SK-N-SH (cell line): ENCODE measurements at regions not wholly inside any gene's neighbourhood (a gene's known extent, or its start where the extent isn't known, plus 50 kb on each side); places are given as distances from the start of the nearest gene placed in this dataset.

Experiments used
- CTCF ChIA-PET: fragments of 300-600, 350-600 bp; formaldehyde crosslinking; extraction: SDS; loops from one replicate; lab custom pipeline; 2021; lab: Yijun Ruan, JAX
- POLR2A ChIA-PET: fragments of 350-600 bp; sonication (Branson Sonifier 250); formaldehyde crosslinking; extraction: SDS; loops from one replicate; lab custom pipeline; 2020; ENCODE audit warnings: antibody characterized with exemption, inconsistent platforms; lab: Yijun Ruan, JAX
- DNase-seq: peaks from one replicate; pipeline ENCODE4 v3.0.0; 2012
- H2AFZ ChIP-seq: fragments of 200-600 bp; sonication (generic); 2 replicates; pipeline ENCODE4 v1.8.1; 2016; ENCODE audit warnings: antibody characterized with exemption, mild to moderate bottlenecking, low read depth
- H3F3A ChIP-seq: fragments of 200-600 bp; sonication (generic); replicated peaks from 2 replicates; pipeline ENCODE3; 2016; ENCODE audit warnings: antibody characterized with exemption, mild to moderate bottlenecking; ENCODE audit not compliant: insufficient read depth
- H3K27ac ChIP-seq, 2 experiments: fragments of 200-500 bp in 1 of 2; fragments of 200-600 bp in 1 of 2; sonication (Bioruptor generic) in 1 of 2; sonication (generic), shearing (Covaris generic) in 1 of 2; 2 replicates each; pipeline versions ENCODE4 v1.5.1 to v1.6.1; 2014 to 2016; ENCODE audit warnings: low read depth in 2 of 2, inconsistent platforms in 1 of 2, low read length in 1 of 2, mild to moderate bottlenecking in 1 of 2, mixed read lengths in 1 of 2
- H3K27me3 ChIP-seq: fragments of 200-600 bp; sonication (generic), shearing (Covaris generic); 2 replicates; pipeline ENCODE4 v1.6.1; 2016; ENCODE audit warnings: mixed run types; ENCODE audit not compliant: insufficient read depth
- H3K36me3 ChIP-seq, 2 experiments: fragments of 200-500 bp in 1 of 2; fragments of 200-600 bp in 1 of 2; sonication (Bioruptor generic) in 1 of 2; sonication (generic) in 1 of 2; replicated peaks in 1 of 2; 2 replicates each; pipeline versions ENCODE3 to v1.5.1; 2014 to 2016; ENCODE audit warnings: low read length in 1 of 2, mild to moderate bottlenecking in 1 of 2; ENCODE audit not compliant: insufficient read depth in 2 of 2, control insufficient read depth in 1 of 2
- H3K4me1 ChIP-seq, 2 experiments: fragments of 200-500 bp in 1 of 2; fragments of 200-600 bp in 1 of 2; sonication (Bioruptor generic) in 1 of 2; sonication (generic), shearing (Covaris generic) in 1 of 2; 2 replicates each; pipeline versions ENCODE4 v1.5.1 to v1.6.1; 2014 to 2016; ENCODE audit warnings: low read depth in 1 of 2, low read length in 1 of 2, mixed run types in 1 of 2; ENCODE audit not compliant: insufficient read depth in 2 of 2, control insufficient read depth in 1 of 2
- H3K4me2 ChIP-seq: fragments of 200-600 bp; sonication (generic), shearing (Covaris generic); 2 replicates; pipeline ENCODE4 v1.6.1; 2017; ENCODE audit warnings: mixed run types
- H3K4me3 ChIP-seq, 2 experiments: fragments of 200-500 bp in 1 of 2; fragments of 200-600 bp in 1 of 2; sonication (Bioruptor generic) in 1 of 2; sonication (generic), shearing (Covaris generic) in 1 of 2; 2 replicates each; pipeline versions ENCODE4 v1.5.1 to v1.8.1; 2014 to 2016; ENCODE audit warnings: low read depth in 2 of 2, inconsistent platforms in 1 of 2, low read length in 1 of 2, mild to moderate bottlenecking in 1 of 2, mixed read lengths in 1 of 2, moderate library complexity in 1 of 2
- H3K79me2 ChIP-seq: fragments of 200-600 bp; sonication (generic); 2 replicates; pipeline ENCODE4 v1.8.1; 2017; ENCODE audit warnings: mild to moderate bottlenecking; ENCODE audit not compliant: insufficient read depth
- H3K9ac ChIP-seq: fragments of 200-600 bp; sonication (generic); 2 replicates; pipeline ENCODE4 v1.6.1; 2017; ENCODE audit warnings: mixed run types
- H3K9me2 ChIP-seq: fragments of 200-600 bp; sonication (generic); 2 replicates; pipeline ENCODE4 v1.6.1; 2017; ENCODE audit warnings: mixed run types
- H3K9me3 ChIP-seq: fragments of 200-600 bp; sonication (generic); 2 replicates; pipeline ENCODE4 v1.6.1; 2017; ENCODE audit warnings: mixed run types, mild to moderate bottlenecking, moderate library complexity
- H4K20me1 ChIP-seq: fragments of 200-600 bp; sonication (generic); 2 replicates; pipeline ENCODE4 v1.6.1; 2017; ENCODE audit warnings: mild to moderate bottlenecking, mixed run types; ENCODE audit not compliant: insufficient read depth
- CHD2 ChIP-seq: fragments of 150-350 bp; IDR thresholded peaks from 2 replicates; pipeline ENCODE4 v1.6.1; 2018; ENCODE audit warnings: low read length; ENCODE audit not compliant: partially characterized antibody
- ELF1 ChIP-seq: IDR thresholded peaks from 2 replicates; pipeline ENCODE4 v1.4.0; 2012
- FOSL2 ChIP-seq: IDR thresholded peaks from 2 replicates; pipeline ENCODE4 v1.4.0; 2012; ENCODE audit warnings: low read depth, mild to moderate bottlenecking, moderate library complexity, borderline replicate concordance
- FOXM1 ChIP-seq: IDR thresholded peaks from 2 replicates; pipeline ENCODE4 v1.4.0; 2012; ENCODE audit warnings: low read depth, mild to moderate bottlenecking
- GABPA ChIP-seq: IDR thresholded peaks from 2 replicates; pipeline ENCODE4 v1.4.0; 2012; ENCODE audit warnings: low read depth, mild to moderate bottlenecking
- GATA2 ChIP-seq: sonication (generic); formaldehyde crosslinking; IDR thresholded peaks from 2 replicates; pipeline ENCODE4 v1.5.0; 2020; ENCODE audit warnings: mild to moderate bottlenecking, missing genetic modification reagents
- MAX ChIP-seq: IDR thresholded peaks from 2 replicates; pipeline ENCODE4 v1.4.0; 2012; ENCODE audit warnings: low read depth
- MEF2A ChIP-seq: IDR thresholded peaks from 2 replicates; pipeline ENCODE4 v1.4.0; 2012; ENCODE audit warnings: low read depth, borderline replicate concordance
- NFIC ChIP-seq: IDR thresholded peaks from 2 replicates; pipeline ENCODE4 v1.4.0; 2012; ENCODE audit warnings: borderline replicate concordance
- NRF1 ChIP-seq: IDR thresholded peaks from 2 replicates; pipeline ENCODE4 v1.6.1; 2012; ENCODE audit warnings: low read depth, mild to moderate bottlenecking, low read length
- RCOR1 ChIP-seq: fragments of 150-350 bp; IDR thresholded peaks from 2 replicates; pipeline ENCODE4 v1.6.1; 2017; ENCODE audit warnings: antibody characterized with exemption, low read length
- RXRA ChIP-seq: IDR thresholded peaks from 2 replicates; pipeline ENCODE4 v1.4.0; 2012; ENCODE audit warnings: low read depth, mild to moderate bottlenecking, borderline replicate concordance
- SIN3A ChIP-seq: IDR thresholded peaks from 2 replicates; pipeline ENCODE4 v1.6.1; 2012; ENCODE audit warnings: low read depth, mild to moderate bottlenecking, low read length, moderate library complexity, borderline replicate concordance
- SMC3 ChIP-seq: IDR thresholded peaks from 2 replicates; pipeline ENCODE4 v1.6.1; 2012; ENCODE audit warnings: low read depth, low read length, improper control_type of control experiment
- TEAD4 ChIP-seq: IDR thresholded peaks from 2 replicates; pipeline ENCODE4 v1.4.0; 2012; ENCODE audit warnings: mild to moderate bottlenecking, borderline replicate concordance; ENCODE audit not compliant: insufficient read depth
- USF1 ChIP-seq: IDR thresholded peaks from 2 replicates; pipeline ENCODE4 v1.4.0; 2012; ENCODE audit warnings: low read depth, borderline replicate concordance
- YY1 ChIP-seq: IDR thresholded peaks from 2 replicates; pipeline ENCODE4 v1.4.0; 2012; ENCODE audit warnings: low read depth, mild to moderate bottlenecking
- ZBTB33 ChIP-seq: IDR thresholded peaks from 2 replicates; pipeline ENCODE4 v1.4.0; 2012; ENCODE audit warnings: low read depth, borderline replicate concordance
- WGBS: methylation state at CpG from one replicate; pipeline ENCODE4 v1.1.6; 2017; ENCODE audit warnings: low lambda C conversion rate; 5-methylcytosine and 5-hydroxymethylcytosine counted together

DNA sequence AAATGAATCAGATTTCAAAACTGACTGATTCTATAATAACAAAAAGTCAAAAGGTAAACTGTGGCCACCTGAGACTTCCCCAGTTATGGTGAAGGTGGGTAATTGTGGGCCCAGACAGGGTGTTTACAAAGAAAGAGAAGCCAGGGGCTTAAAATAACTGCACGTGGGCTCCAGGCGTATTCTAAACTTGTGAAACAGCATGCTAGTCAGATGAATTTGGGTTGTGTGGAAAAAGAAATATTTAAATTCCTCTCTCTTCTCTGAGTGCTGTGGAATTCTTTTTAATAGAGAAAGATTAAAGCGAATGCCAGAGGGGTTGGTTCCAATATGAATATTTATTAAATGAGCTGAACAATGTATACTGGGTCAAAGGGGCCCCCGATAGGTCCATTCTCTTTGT, 166.3 kb upstream of the AFDN start (continued):
- no peak for TF ChIP-seq NFIC
- TF ChIP-seq MEF2A = no peak
- TF ChIP-seq ZBTB33 = no peak
- TF ChIP-seq SMC3 = no peak
- no peak for TF ChIP-seq NRF1

DNA sequence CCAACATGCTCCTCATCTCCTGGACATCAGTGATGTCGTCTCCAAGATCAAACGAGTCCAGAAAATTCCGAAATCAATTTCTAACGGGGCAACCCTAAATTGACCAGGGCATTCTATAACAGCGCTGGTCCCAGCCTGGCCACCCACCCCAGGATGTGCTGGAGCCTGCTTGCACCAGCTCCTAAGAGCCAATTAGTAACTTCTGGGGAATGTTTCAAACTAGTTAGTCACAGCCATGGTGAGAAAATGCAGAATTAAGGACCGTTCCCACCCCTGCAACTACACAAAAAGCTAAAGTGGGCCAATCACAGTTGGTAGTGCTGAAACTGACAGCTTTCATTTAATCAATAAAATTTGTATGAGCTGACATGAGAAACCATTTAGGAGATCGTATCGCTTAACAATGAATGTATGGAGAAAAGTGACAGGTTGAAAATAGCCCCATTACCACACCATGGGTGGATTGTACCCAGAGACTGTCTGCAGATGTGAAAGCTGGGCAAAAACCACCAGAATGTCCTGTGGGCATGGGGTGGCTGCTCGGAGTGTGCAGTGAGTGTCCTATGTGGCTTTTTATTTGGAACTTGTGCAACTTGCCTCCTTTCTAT, 165.7 kb upstream of the AFDN start:
- DNase-seq = no peak
- no peaks in the 10 kb centered on the region for H3K27me3 ChIP-seq
- no peak overlapping the region for H3K4me3 ChIP-seq
- no peaks in the 10 kb centered on the region for H3K9me3 ChIP-seq
- no peak overlapping the region for H3K4me2 ChIP-seq
- H3K9me2 ChIP-seq = no peaks in the 10 kb centered on the region
- WGBS = 50% methylated on average over 9 of the region's 9 CpGs
- no peaks in the 10 kb centered on the region for H3K4me1 ChIP-seq
- TF ChIP-seq YY1 (no peak), GATA2 (CRISPR knock-in tag) (no peak), FOSL2 (no peak), NFIC (no peak), RXRA (no peak), FOXM1 (no peak), CHD2 (no peak), MAX (no peak), MEF2A (no peak), SIN3A (no peak), USF1 (no peak), RCOR1 (no peak), ZBTB33 (no peak), TEAD4 (no peak), GABPA (no peak), ELF1 (no peak)
- TF ChIP-seq, all 33 proteins: peak for 0
- CTCF ChIA-PET = interaction anchor here (1.0 kb wide), 1 partner anchor 12 kb away, joined by 3 read pairs; no protein-coding TSS in a partner anchor
- Histone ChIP-seq H3K9ac (no peak overlapping the region), H4K20me1 (no peaks in the 10 kb centered on the region), H3K36me3 (no peaks in the 10 kb centered on the region), H2AFZ (no peak overlapping the region), H3K79me2 (no peaks in the 10 kb centered on the region), H3K27ac (no peak overlapping the region), H3F3A (no peaks in the 10 kb centered on the region)
- POLR2A ChIA-PET = no interaction called here
